ENCODE measurements at regions not wholly inside any gene's neighbourhood (a gene's known extent, or its start where the extent isn't known, plus 50 kb on each side); places are given as distances from the start of the nearest gene placed in this dataset.

DNA sequence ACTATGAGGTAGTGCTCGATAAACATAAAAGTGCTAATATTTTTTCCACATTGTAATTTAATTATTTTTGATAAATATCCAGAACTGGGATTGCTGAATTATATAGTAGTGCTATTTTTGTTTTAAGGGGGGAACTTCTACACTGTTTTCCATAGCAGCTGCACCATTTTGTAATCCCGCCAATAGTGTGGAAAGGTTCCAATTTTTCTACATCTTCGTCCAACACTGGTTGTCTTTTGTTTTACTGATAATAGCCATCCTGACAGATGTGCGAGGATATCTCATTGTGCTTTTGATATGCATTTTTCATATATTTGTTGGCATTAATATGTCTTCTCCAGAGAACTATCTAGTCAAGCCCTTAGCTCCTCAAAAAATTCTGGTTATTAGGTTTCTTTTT lies 259.6 kb upstream of the KCNJ16 start:
- H3K36me3 ChIP-seq (ENCODE audit: control insufficient read depth in 1 of 2, insufficient read depth in 2 of 2, low read length in 2 of 2), result no peaks in the 10 kb centered on the region
- H3K9ac ChIP-seq (ENCODE audit: low read length), result no peak overlapping the region
- no CpG with 5 or more reads among the region's 4 CpGs for WGBS (ENCODE audit: extremely low coverage, insufficient coverage, insufficient read length)
- no peak for DNase-seq
- no peak overlapping the region for H3K14ac ChIP-seq (ENCODE audit: low read length)
- no peaks in the 10 kb centered on the region for H3K27me3 ChIP-seq (ENCODE audit: insufficient read depth, low read length)
- H3K18ac ChIP-seq (ENCODE audit: low read length), result no peak overlapping the region
- no peaks in the 10 kb centered on the region for H3K79me2 ChIP-seq (ENCODE audit: control insufficient read depth, insufficient read depth, low read length, poor library complexity)
- H3K4ac ChIP-seq (ENCODE audit: low read depth, low read length), result no peak overlapping the region
- no peaks in the 10 kb centered on the region for H3K79me1 ChIP-seq (ENCODE audit: low read length)
- no peak overlapping the region for H2AFZ ChIP-seq (ENCODE audit: insufficient read depth, low read length, poor library complexity)
- no peaks in the 10 kb centered on the region for H3K9me3 ChIP-seq (ENCODE audit: insufficient read depth, low read depth, low read length)
- H2BK120ac ChIP-seq (ENCODE audit: insufficient read depth, low read length, poor library complexity), result no peak overlapping the region
- H4K91ac ChIP-seq (ENCODE audit: low read depth, low read length), result no peak overlapping the region
- H4K8ac ChIP-seq (ENCODE audit: low read depth, low read length), result no peak overlapping the region
- H3K27ac ChIP-seq (ENCODE audit: low read depth, low read length), result no peak overlapping the region
- H2BK5ac ChIP-seq (ENCODE audit: low read depth, low read length, poor library complexity), result no peak overlapping the region
- no peaks in the 10 kb centered on the region for H3K4me1 ChIP-seq (ENCODE audit: control insufficient read depth in 1 of 2, insufficient read depth in 2 of 2, low read length in 2 of 2)
- no peak overlapping the region for H3K23ac ChIP-seq (ENCODE audit: low read length)
- H2BK12ac ChIP-seq (ENCODE audit: low read length), result no peak overlapping the region
- H2AK5ac ChIP-seq (ENCODE audit: low read length), result no peak overlapping the region
- H3K4me3 ChIP-seq (ENCODE audit: low read depth, low read length), result no peak overlapping the region
- no peak overlapping the region for H4K12ac ChIP-seq (ENCODE audit: low read depth, low read length)
- no peak overlapping the region for H3K4me2 ChIP-seq (ENCODE audit: low read length)

DNA sequence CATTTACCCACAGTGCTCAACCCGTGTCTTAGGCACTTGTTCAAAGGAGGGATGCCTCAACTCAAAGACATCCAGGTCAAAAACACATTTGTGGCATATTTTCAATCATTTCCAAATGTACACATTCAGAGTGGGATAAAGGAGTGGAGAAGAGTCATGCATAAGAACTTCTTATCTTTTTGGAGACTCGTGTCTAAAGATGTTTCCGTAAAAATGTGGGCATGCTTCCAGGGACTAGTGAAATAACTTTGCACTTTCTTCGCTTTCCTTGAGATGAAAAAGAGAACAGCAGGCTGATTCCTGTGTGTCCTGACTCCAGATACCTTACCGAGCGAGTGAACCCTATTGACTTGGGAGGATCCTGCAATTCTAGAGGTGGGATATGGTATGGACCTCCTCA lies 256.6 kb upstream of the KCNJ16 start:
- Histone ChIP-seq H4K12ac (ENCODE audit: low read depth, low read length) (no peak overlapping the region), H3K79me2 (ENCODE audit: control insufficient read depth, insufficient read depth, low read length, poor library complexity) (no peaks in the 10 kb centered on the region), H3K4me3 (ENCODE audit: low read depth, low read length) (no peak overlapping the region), H4K8ac (ENCODE audit: low read depth, low read length) (no peak overlapping the region), H4K91ac (ENCODE audit: low read depth, low read length) (no peak overlapping the region), H3K9ac (ENCODE audit: low read length) (no peak overlapping the region), H3K79me1 (ENCODE audit: low read length) (no peaks in the 10 kb centered on the region), H3K4me1 (ENCODE audit: control insufficient read depth in 1 of 2, insufficient read depth in 2 of 2, low read length in 2 of 2) (no peaks in the 10 kb centered on the region), H3K18ac (ENCODE audit: low read length) (no peak overlapping the region), H3K27ac (ENCODE audit: low read depth, low read length) (no peak overlapping the region), H2AK5ac (ENCODE audit: low read length) (no peak overlapping the region), H2BK12ac (ENCODE audit: low read length) (no peak overlapping the region), H2BK120ac (ENCODE audit: insufficient read depth, low read length, poor library complexity) (no peak overlapping the region), H2AFZ (ENCODE audit: insufficient read depth, low read length, poor library complexity) (no peak overlapping the region), H3K14ac (ENCODE audit: low read length) (no peak overlapping the region), H3K4me2 (ENCODE audit: low read length) (no peak overlapping the region), H3K23ac (ENCODE audit: low read length) (no peak overlapping the region), H3K4ac (ENCODE audit: low read depth, low read length) (no peak overlapping the region), H3K9me3 (ENCODE audit: insufficient read depth, low read depth, low read length) (peaks cover 11% of the 10 kb centered on the region), H2BK5ac (ENCODE audit: low read depth, low read length, poor library complexity) (no peak overlapping the region), H3K27me3 (ENCODE audit: insufficient read depth, low read length) (no peaks in the 10 kb centered on the region), H3K36me3 (ENCODE audit: control insufficient read depth in 1 of 2, insufficient read depth in 2 of 2, low read length in 2 of 2) (no peaks in the 10 kb centered on the region)
- peak in 1 of 2 donors; percentile 70 for DNase-seq
- WGBS (ENCODE audit: extremely low coverage, insufficient coverage, insufficient read length), result no CpG with 5 or more reads among the region's 6 CpGs

DNA sequence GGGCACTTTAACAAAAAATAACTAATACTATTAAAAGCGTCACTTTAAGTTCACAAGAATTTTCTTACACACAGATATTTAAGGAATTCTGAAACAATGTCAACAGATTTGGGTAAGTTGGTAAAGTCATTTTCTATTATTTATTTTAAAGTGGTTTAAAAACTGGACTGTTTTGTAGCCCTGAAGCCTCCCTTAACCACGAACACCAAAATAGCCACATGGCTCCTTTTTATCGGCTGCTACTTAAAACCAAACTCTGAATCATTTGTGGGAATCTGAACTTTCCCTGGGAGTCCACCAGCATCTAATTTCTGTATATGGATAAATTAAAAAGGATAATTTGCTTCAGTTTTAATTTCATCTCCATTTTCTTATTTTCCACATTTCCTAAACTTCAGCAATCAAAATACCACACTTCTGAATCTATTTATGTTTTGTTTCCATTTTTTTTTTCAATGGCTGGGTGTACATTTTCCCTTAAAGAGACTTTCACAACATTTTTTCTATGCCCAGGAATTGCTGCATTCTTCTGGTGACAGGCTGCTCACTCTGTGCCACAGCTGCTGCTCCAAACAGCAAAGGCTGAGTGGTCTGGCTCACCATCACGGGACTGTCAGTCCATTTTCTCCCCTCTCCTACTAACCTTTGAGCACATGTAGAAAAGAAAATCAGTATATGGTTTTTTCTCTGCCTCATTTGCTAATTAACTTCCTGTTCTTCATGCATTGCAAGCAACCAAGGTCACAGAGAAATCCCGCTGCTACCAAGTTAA lies 255.5 kb upstream of the KCNJ16 start:
- Histone ChIP-seq H2AFZ (ENCODE audit: insufficient read depth, low read length, poor library complexity) (no peak overlapping the region), H2AK5ac (ENCODE audit: low read length) (no peak overlapping the region), H3K4me2 (ENCODE audit: low read length) (no peak overlapping the region), H3K4me3 (ENCODE audit: low read depth, low read length) (no peak overlapping the region), H2BK12ac (ENCODE audit: low read length) (no peak overlapping the region), H3K36me3 (ENCODE audit: control insufficient read depth in 1 of 2, insufficient read depth in 2 of 2, low read length in 2 of 2) (no peaks in the 10 kb centered on the region), H3K23ac (ENCODE audit: low read length) (no peak overlapping the region), H3K9ac (ENCODE audit: low read length) (no peak overlapping the region), H3K79me2 (ENCODE audit: control insufficient read depth, insufficient read depth, low read length, poor library complexity) (no peaks in the 10 kb centered on the region), H3K27ac (ENCODE audit: low read depth, low read length) (no peak overlapping the region), H2BK5ac (ENCODE audit: low read depth, low read length, poor library complexity) (no peak overlapping the region), H2BK120ac (ENCODE audit: insufficient read depth, low read length, poor library complexity) (no peak overlapping the region), H3K4ac (ENCODE audit: low read depth, low read length) (no peak overlapping the region), H3K14ac (ENCODE audit: low read length) (no peak overlapping the region), H3K18ac (ENCODE audit: low read length) (no peak overlapping the region), H3K79me1 (ENCODE audit: low read length) (no peaks in the 10 kb centered on the region), H4K91ac (ENCODE audit: low read depth, low read length) (no peak overlapping the region), H4K8ac (ENCODE audit: low read depth, low read length) (no peak overlapping the region), H3K9me3 (ENCODE audit: insufficient read depth, low read depth, low read length) (peaks cover 11% of the 10 kb centered on the region), H3K27me3 (ENCODE audit: insufficient read depth, low read length) (no peaks in the 10 kb centered on the region), H3K4me1 (ENCODE audit: control insufficient read depth in 1 of 2, insufficient read depth in 2 of 2, low read length in 2 of 2) (no peaks in the 10 kb centered on the region), H4K12ac (ENCODE audit: low read depth, low read length) (no peak overlapping the region)
- no CpG with 5 or more reads among the region's 5 CpGs for WGBS (ENCODE audit: extremely low coverage, insufficient coverage, insufficient read length)
- no peak for DNase-seq

DNA sequence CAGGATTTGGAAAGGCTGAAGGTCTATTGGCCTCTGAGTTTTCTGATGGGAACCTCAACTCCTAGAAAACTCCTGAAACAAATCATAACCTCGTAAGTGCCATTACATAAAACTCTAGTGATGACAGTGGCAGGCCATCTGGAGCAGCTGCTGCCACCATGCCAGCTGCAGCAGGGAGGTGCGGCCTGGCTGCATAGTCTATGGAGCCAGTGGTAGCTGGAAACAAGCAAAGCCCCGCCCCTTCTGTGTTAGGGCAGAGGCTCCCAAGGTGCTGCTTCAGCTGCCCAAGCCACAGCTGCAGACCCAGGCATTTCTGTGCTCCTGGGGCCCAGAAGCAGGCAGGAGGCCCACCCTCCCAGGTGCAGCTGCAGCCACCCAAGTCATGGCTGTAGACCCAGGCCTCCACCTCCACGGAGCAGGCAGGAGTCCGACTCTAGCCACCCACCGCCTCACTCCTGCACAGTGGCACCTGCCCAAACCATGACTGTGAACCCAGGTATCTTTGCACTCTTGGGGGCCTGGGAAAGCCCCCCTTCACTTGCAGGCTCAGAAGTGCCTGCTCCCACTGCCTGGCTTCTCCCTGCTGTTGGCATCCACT lies 254.1 kb upstream of the KCNJ16 start:
- no peak overlapping the region for H2AK5ac ChIP-seq (ENCODE audit: low read length)
- no peak overlapping the region for H3K4me2 ChIP-seq (ENCODE audit: low read length)
- no peaks in the 10 kb centered on the region for H3K79me1 ChIP-seq (ENCODE audit: low read length)
- no peak overlapping the region for H2AFZ ChIP-seq (ENCODE audit: insufficient read depth, low read length, poor library complexity)
- no peak for DNase-seq
- no peak overlapping the region for H2BK120ac ChIP-seq (ENCODE audit: insufficient read depth, low read length, poor library complexity)
- no peaks in the 10 kb centered on the region for H3K27me3 ChIP-seq (ENCODE audit: insufficient read depth, low read length)
- no peak overlapping the region for H2BK12ac ChIP-seq (ENCODE audit: low read length)
- H3K18ac ChIP-seq (ENCODE audit: low read length), result no peak overlapping the region
- H4K12ac ChIP-seq (ENCODE audit: low read depth, low read length), result no peak overlapping the region
- no peak overlapping the region for H4K8ac ChIP-seq (ENCODE audit: low read depth, low read length)
- no peaks in the 10 kb centered on the region for H3K4me1 ChIP-seq (ENCODE audit: control insufficient read depth in 1 of 2, insufficient read depth in 2 of 2, low read length in 2 of 2)
- no peak overlapping the region for H3K23ac ChIP-seq (ENCODE audit: low read length)
- H3K14ac ChIP-seq (ENCODE audit: low read length), result no peak overlapping the region
- no peaks in the 10 kb centered on the region for H3K79me2 ChIP-seq (ENCODE audit: control insufficient read depth, insufficient read depth, low read length, poor library complexity)
- no peak overlapping the region for H3K4ac ChIP-seq (ENCODE audit: low read depth, low read length)
- no peak overlapping the region for H3K9ac ChIP-seq (ENCODE audit: low read length)
- H3K27ac ChIP-seq (ENCODE audit: low read depth, low read length), result no peak overlapping the region
- H2BK5ac ChIP-seq (ENCODE audit: low read depth, low read length, poor library complexity), result no peak overlapping the region
- WGBS (ENCODE audit: extremely low coverage, insufficient coverage, insufficient read length), result no CpG with 5 or more reads among the region's 6 CpGs
- H3K36me3 ChIP-seq (ENCODE audit: control insufficient read depth in 1 of 2, insufficient read depth in 2 of 2, low read length in 2 of 2), result no peaks in the 10 kb centered on the region
- no peak overlapping the region for H4K91ac ChIP-seq (ENCODE audit: low read depth, low read length)
- peaks cover 11% of the 10 kb centered on the region for H3K9me3 ChIP-seq (ENCODE audit: insufficient read depth, low read depth, low read length)
- H3K4me3 ChIP-seq (ENCODE audit: low read depth, low read length), result no peak overlapping the region
